Right lobe of liver (tissue), 6 donors: ENCODE measurements at regions not wholly inside any gene's neighbourhood (a gene's known extent, or its start where the extent isn't known, plus 50 kb on each side); places are given as distances from the start of the nearest gene placed in this dataset.

Source experiments
- ATAC-seq, 4 donors: fragments of 200-7000 bp; cut with Tn5 transposase; one replicate each; pipeline ENCODE4 v1.9.1; 2020; ENCODE audit warnings: mild to moderate bottlenecking in 4 of 4, moderate library complexity in 4 of 4
- DNase-seq, 3 donors: peaks; one replicate each; pipeline ENCODE4 v3.0.0-alpha.2; 2020
- H3K27ac ChIP-seq, 3 donors: fragments of 200-600 bp; one replicate each; pipeline ENCODE4 v1.8.0; 2022
- H3K27me3 ChIP-seq, 2 donors: fragments of 200-600 bp; one replicate each; pipeline ENCODE4 v1.8.0; 2022
- H3K36me3 ChIP-seq, 4 donors: fragments of 200-600 bp; sonication (generic) in 1 of 4; one replicate each; pipeline versions ENCODE4 v1.5.1 to v1.8.0; 2017 to 2022; ENCODE audit warnings: control low read depth in 1 of 4
- H3K4me1 ChIP-seq, 4 donors: fragments of 200-600 bp; sonication (generic) in 1 of 4; one replicate each; pipeline versions ENCODE4 v1.5.1 to v1.8.0; 2017 to 2022; ENCODE audit warnings: control low read depth in 1 of 4
- H3K4me3 ChIP-seq, 3 donors: fragments of 200-600 bp; one replicate each; pipeline ENCODE4 v1.8.0; 2022
- H3K9me3 ChIP-seq, 4 donors: fragments of 200-600 bp; sonication (generic) in 1 of 4; one replicate each; pipeline versions ENCODE4 v1.5.1 to v1.8.0; 2017 to 2022; ENCODE audit warnings: control low read depth in 1 of 4
- POLR2A ChIP-seq: fragments of 450-650 bp; IDR thresholded peaks from one replicate; pipeline ENCODE4 v1.6.1; 2017; ENCODE audit warnings: antibody characterized with exemption, mild to moderate bottlenecking
- WGBS: methylation state at CpG from one replicate; pipeline ENCODE4 v1.1.6; 2018; ENCODE audit warnings: low coverage, low lambda C conversion rate; ENCODE audit not compliant: insufficient coverage; ENCODE audit errors: missing lambda C conversion rate; 5-methylcytosine and 5-hydroxymethylcytosine counted together
- intact Hi-C, 2 donors: fragments of 100-400 bp; cut with DNase I; formaldehyde crosslinking; loops; one replicate each; pipeline versions ENCODE4 v1.11.2 to v1.14.1; 2022
- TF ChIP-seq, protein P1 (sequence below), 4 donors: fragments of 200-600 bp in 3 of 4; fragments of 450-650 bp in 1 of 4; IDR thresholded peaks; one replicate each; pipeline versions ENCODE4 v1.5.1 to v1.8.0; 2016 to 2022; ENCODE audit warnings: antibody characterized with exemption in 4 of 4, mild to moderate bottlenecking in 2 of 4
- donor health status: DM: no; HTN: yes; CAD: no.
- donor health status: DM: no; HTN: no; CAD: no.
- donor health status: DM: no; HTN: no; CAD: no.
- donor health status: DM: no; HTN: yes; CAD: no.
- donor health status: DM: no; HTN: yes; CAD: no.

DNA sequence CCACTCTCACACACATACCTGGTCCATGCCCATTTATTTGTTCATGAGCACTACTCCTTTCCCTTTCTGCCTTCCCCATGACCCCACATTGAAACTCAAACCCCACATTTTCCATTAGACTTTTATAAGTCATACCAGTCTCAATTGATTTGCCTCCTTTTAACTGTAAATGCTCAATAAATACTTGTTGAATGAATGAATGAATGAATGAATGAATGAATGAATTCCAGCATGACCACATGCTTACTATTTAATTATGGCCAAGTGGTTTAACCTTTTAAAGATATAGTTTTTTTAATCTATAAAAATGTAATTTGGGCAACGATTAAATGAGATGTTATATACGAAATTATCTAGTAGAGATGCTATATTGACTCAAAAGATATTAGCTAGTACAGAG lies 54.1 kb upstream of the GRAMD2B start:
- intact Hi-C loops: no loop called here
- no peak for ATAC-seq
- peak overlapping the region in 2 of 3 donors; percentile 96 to 97 for H3K27ac ChIP-seq

DNA sequence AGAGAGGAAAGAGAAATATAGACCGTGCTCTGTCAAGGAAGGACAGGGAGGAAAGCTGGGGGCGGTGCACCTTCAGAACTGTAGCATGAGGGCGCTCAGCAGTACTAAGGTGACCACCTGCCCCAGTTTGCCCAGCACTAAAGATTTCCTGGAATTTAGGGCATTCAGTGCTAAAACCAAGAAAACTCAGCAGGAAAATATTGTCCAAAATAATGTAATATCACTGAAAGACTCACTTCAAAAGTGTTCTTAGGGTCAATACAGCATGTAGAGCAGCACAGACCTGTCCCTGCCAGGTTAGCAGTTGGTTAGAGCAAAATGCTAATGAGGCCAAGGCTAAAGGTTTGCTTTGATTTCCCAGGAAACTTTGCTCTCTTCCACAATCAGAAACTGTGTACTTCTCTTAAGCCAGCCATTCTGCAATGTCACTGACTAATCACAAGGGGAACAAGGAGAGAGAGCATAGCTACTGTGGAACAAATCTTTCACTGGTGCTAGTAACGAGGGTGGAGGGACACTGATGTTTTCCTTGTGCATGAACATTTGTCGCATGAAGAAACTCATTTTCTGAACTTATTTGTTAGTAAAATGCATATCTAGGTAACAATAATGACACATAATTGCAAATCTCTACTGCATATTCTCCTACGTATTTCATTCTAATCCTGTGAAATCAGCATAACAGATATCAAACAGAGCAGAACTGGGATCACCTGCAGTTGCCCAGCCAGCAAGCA lies 53.0 kb upstream of the GRAMD2B start:
- ATAC-seq (peak; percentile 59 to 78 (median 68)), DNase-seq (peak in 1 of 3 donors; percentile 71)
- peak overlapping the region; percentile 51 to 76 (median 69) for H3K4me3 ChIP-seq
- WGBS: 24% methylated on average over 6 of the region's 6 CpGs
- peaks cover 0 to 38% (median 11%) of the 10 kb centered on the region in 4 donors for H3K4me1 ChIP-seq
- no peaks in the 10 kb centered on the region for H3K36me3 ChIP-seq
- H3K27ac ChIP-seq: peak overlapping the region; percentile 88 to 97 (median 96)
- no peaks in the 10 kb centered on the region for H3K9me3 ChIP-seq
- H3K27me3 ChIP-seq: no peaks in the 10 kb centered on the region
- TF ChIP-seq, protein P1, sequence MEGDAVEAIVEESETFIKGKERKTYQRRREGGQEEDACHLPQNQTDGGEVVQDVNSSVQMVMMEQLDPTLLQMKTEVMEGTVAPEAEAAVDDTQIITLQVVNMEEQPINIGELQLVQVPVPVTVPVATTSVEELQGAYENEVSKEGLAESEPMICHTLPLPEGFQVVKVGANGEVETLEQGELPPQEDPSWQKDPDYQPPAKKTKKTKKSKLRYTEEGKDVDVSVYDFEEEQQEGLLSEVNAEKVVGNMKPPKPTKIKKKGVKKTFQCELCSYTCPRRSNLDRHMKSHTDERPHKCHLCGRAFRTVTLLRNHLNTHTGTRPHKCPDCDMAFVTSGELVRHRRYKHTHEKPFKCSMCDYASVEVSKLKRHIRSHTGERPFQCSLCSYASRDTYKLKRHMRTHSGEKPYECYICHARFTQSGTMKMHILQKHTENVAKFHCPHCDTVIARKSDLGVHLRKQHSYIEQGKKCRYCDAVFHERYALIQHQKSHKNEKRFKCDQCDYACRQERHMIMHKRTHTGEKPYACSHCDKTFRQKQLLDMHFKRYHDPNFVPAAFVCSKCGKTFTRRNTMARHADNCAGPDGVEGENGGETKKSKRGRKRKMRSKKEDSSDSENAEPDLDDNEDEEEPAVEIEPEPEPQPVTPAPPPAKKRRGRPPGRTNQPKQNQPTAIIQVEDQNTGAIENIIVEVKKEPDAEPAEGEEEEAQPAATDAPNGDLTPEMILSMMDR (IDR thresholded peaks at IDR 0.05): peak in 2 of 4 donors; percentile 16 to 33
- peak; percentile 62 for TF ChIP-seq POLR2A
- intact Hi-C loops: no loop called here

More for the DNA sequence above, 54.1 kb upstream of the GRAMD2B start:
- H3K9me3 ChIP-seq: no peaks in the 10 kb centered on the region
- H3K4me1 ChIP-seq: peaks cover 0 to 45% (median 18%) of the 10 kb centered on the region in 4 donors
- TF ChIP-seq POLR2A: no peak
- TF ChIP-seq, protein P1 (IDR thresholded peaks at IDR 0.05): no peak
- no peak for DNase-seq
- H3K4me3 ChIP-seq: peak overlapping the region in 1 of 3 donors; percentile 6
- no peaks in the 10 kb centered on the region for H3K36me3 ChIP-seq
- no peaks in the 10 kb centered on the region for H3K27me3 ChIP-seq
- WGBS: 41% methylated on average over 2 of the region's 2 CpGs

DNA sequence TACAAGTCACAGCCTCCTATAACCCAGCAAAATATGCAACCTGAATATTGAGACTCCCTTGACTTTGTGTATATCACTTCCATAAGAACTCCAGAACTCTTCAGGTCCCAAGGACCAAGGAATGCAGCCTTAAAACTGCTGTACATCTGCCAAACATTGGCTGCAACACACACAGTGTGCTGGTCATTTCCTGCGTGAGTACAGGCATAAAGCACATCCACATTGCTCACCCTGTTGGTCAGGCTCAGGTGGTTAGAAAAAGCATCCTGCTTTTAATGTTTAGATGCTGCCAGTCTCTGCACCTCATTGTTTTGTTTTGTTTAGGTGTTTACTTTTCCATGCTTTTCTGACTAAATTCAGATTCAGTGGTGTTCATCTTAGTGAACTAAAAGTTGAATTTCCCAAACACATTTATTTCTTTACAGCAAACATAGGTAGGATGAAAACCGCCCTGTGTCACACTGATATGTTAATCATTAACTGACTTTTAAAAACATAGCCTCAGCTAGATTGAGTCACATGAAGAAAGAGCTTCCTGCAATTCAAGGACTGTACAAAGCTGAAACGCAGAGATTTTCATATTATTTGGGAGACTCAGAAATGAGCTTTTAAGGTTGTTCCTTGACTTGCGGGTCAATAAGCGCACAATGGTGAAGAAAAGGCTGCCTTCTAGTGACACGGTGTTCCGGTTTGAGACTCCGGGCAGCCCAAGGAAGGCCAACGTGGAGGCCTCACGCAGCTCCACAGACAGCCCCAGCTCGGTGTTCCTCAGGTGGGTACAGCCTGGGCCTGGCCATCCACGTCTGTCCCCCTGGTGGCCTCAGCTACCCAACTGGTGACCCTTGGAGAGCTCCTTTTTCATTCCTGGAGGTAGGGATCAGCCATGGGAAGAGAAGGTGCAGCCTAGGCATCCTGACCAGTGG lies 52.2 kb upstream of the GRAMD2B start:
- peak; percentile 75 for TF ChIP-seq POLR2A
- TF ChIP-seq, protein P1 (IDR thresholded peaks at IDR 0.05): no peak
- peak overlapping the region; percentile 88 to 97 (median 96) for H3K27ac ChIP-seq
- H3K4me1 ChIP-seq: peaks cover 0 to 45% (median 10%) of the 10 kb centered on the region in 4 donors
- H3K36me3 ChIP-seq: no peaks in the 10 kb centered on the region
- H3K4me3 ChIP-seq: peak overlapping the region; percentile 51 to 76 (median 69)
- WGBS: 30% methylated on average over 11 of the region's 12 CpGs
- no peaks in the 10 kb centered on the region for H3K9me3 ChIP-seq
- no peaks in the 10 kb centered on the region for H3K27me3 ChIP-seq
- intact Hi-C loops: no loop called here
- DNase-seq: peak; percentile 41 to 58 (median 54)
- peak; percentile 64 to 79 (median 70) for ATAC-seq

DNA sequence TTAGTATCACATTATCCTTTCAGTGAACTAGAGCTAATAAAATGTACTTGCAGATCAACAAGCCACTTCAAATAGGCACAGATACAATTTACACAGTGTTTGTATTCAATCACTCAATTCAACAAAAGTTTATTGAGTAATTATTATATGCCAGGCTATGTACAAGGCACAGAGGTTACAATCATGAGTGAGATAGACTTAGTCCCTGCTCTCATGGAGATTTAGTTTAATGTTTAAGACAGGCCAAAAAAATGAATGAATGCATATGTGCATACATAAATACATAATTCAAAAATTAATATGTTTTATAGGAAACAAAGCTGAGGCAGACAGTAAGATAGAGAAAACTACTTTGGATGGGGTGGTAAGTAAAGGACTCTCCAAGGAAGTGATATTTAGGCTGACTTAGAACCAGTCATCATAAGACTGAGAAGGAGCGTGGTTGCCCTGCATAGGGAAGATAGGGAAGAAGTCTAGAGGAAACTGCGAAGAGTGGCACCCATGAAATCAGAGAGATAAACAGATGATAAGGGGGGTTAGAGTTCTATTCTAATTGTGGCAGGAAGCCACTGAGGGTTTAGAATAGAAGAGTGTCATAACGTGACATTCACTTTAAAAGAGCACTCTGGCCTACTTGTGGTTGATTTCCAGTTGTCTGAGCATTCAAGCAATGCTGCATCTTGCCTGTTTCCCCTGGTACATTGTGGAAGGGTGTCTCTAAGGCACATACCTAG lies 49.7 kb upstream of the GRAMD2B start:
- H3K4me1 ChIP-seq: peaks cover 0 to 50% (median 9%) of the 10 kb centered on the region in 4 donors
- TF ChIP-seq, protein P1 (IDR thresholded peaks at IDR 0.05): no peak
- no peak for TF ChIP-seq POLR2A
- H3K27ac ChIP-seq: peak overlapping the region in 2 of 3 donors; percentile 96 to 97
- H3K36me3 ChIP-seq: no peaks in the 10 kb centered on the region
- H3K9me3 ChIP-seq: no peaks in the 10 kb centered on the region
- ATAC-seq (peak; percentile 12 to 35 (median 31)), DNase-seq (no peak)
- 14% methylated on average over 3 of the region's 3 CpGs for WGBS
- intact Hi-C loops: no loop called here
- peak overlapping the region; percentile 3 to 76 (median 69) for H3K4me3 ChIP-seq
- no peaks in the 10 kb centered on the region for H3K27me3 ChIP-seq
